ENCODE measurements at regions not wholly inside any gene's neighbourhood (a gene's known extent, or its start where the extent isn't known, plus 50 kb on each side); places are given as distances from the start of the nearest gene placed in this dataset.
A peak's percentile ranks its signal among the peaks of the same experiment; 100 is the strongest.

GRCh38 chr4:46441136-46441859 lies 51.4 kb upstream of the GABRA2 start:
- peak; percentile 8 for DNase-seq (ENCODE audit: low read depth)
